ENCODE measurements at regions not wholly inside any gene's neighbourhood (a gene's known extent, or its start where the extent isn't known, plus 50 kb on each side); places are given as distances from the start of the nearest gene placed in this dataset.

- Histone ChIP-seq H3K27me3 (ENCODE audit: control insufficient read depth, insufficient read depth, low read length) (no peaks in the 10 kb centered on the region), H3K56ac (ENCODE audit: extremely low read depth, insufficient read depth, low read length) (no peak overlapping the region), H2BK120ac (ENCODE audit: low read depth, low read length) (no peak overlapping the region), H4K5ac (ENCODE audit: low read depth, low read length) (no peak overlapping the region), H3K14ac (replicated peaks; ENCODE audit: low read depth, low read length) (no peak overlapping the region), H3K4me1 (ENCODE audit: control insufficient read depth, insufficient read depth, low read length) (no peaks in the 10 kb centered on the region), H3K18ac (ENCODE audit: low read depth, low read length) (no peak overlapping the region), H3K4me2 (ENCODE audit: low read depth, low read length) (no peak overlapping the region), H3K9me3 (ENCODE audit: control insufficient read depth, insufficient read depth, low read length) (no peaks in the 10 kb centered on the region), H2AK9ac (replicated peaks; ENCODE audit: low read depth, low read length, poor library complexity) (no peak overlapping the region), H3K23ac (ENCODE audit: low read depth, low read length) (no peak overlapping the region), H3K36me3 (ENCODE audit: control insufficient read depth, insufficient read depth, low read length) (no peaks in the 10 kb centered on the region), H2AFZ (replicated peaks; ENCODE audit: low read length, poor library complexity) (no peak overlapping the region), H3K4ac (ENCODE audit: low read depth, low read length) (no peak overlapping the region), H2BK20ac (ENCODE audit: low read depth, low read length) (no peak overlapping the region), H4K8ac (ENCODE audit: low read depth in 2 of 2, low read length in 2 of 2) (no peak overlapping the region), H4K91ac (ENCODE audit: insufficient read depth, low read depth, low read length) (no peak overlapping the region), H2AK5ac (ENCODE audit: low read depth, low read length) (no peak overlapping the region), H4K20me1 (ENCODE audit: insufficient read depth, low read length) (no peaks in the 10 kb centered on the region), H2BK5ac (ENCODE audit: low read depth, low read length, poor library complexity, severe bottlenecking) (no peak overlapping the region), H3K79me1 (ENCODE audit: low read depth in 1 of 2, low read length in 2 of 2) (no peaks in the 10 kb centered on the region), H3K9ac (ENCODE audit: low read depth, low read length) (no peak overlapping the region), H3K27ac (ENCODE audit: insufficient read depth, low read length) (no peak overlapping the region), H3K9me1 (ENCODE audit: insufficient read depth, low read length) (no peaks in the 10 kb centered on the region), H2BK15ac (ENCODE audit: low read depth, low read length) (no peak overlapping the region), H3K4me3 (ENCODE audit: insufficient read depth, low read depth, low read length) (no peak overlapping the region)
- no peak for ATAC-seq (ENCODE audit: low read depth)
- no CpG with 5 or more reads among the region's 2 CpGs for WGBS, 2 experiments (ENCODE audit: extremely low coverage in 2 of 2, insufficient read length in 1 of 2)
- ChIA-PET POLR2A (ENCODE audit: unreplicated experiment) (no interaction called here), CTCF (no interaction called here)
- TF ChIP-seq RCOR1 (IDR thresholded peaks at IDR 0.05; ENCODE audit: insufficient replicate concordance, low read length) = no peak
- TF ChIP-seq ELK1 (IDR thresholded peaks at IDR 0.05; ENCODE audit: borderline replicate concordance, low read depth, low read length) = no peak
- no peak for TF ChIP-seq MAFK (IDR thresholded peaks at IDR 0.05; ENCODE audit: low read depth, low read length)
- TF ChIP-seq USF2 (IDR thresholded peaks at IDR 0.05; ENCODE audit: low read depth, low read length) = no peak
- in situ Hi-C loops (cut with MboI; ENCODE audit: low sequenced_read_pairs) (no loop called here), dilution Hi-C loops (cut with HindIII; ENCODE audit: low sequenced_read_pairs, unreplicated experiment) (no loop called here), intact Hi-C loops (cut with micrococcal nuclease) (no loop called here)
- DNase-seq = no peak
- no TSS peak for BruUV-seq (replicated peaks)
Measured at GRCh38 chr4:100721077-100721476, 203.3 kb upstream of the EMCN start.

All from IMR-90 (cell line).